ENCODE measurements at regions not wholly inside any gene's neighbourhood (a gene's known extent, or its start where the extent isn't known, plus 50 kb on each side); places are given as distances from the start of the nearest gene placed in this dataset.

- no peak for DNase-seq
Observed at GRCh38 chr10:83037653-83038052, 1101.7 kb upstream of the GHITM start.

GRCh38 chr10:83038631-83039030, 1100.7 kb upstream of the GHITM start:
- DNase-seq: no peak

- no peak for DNase-seq
Observed at GRCh38 chr10:83045731-83046130, 1093.6 kb upstream of the GHITM start.

- no peak for DNase-seq
Observed at GRCh38 chr10:83050815-83051214, 1088.5 kb upstream of the GHITM start.

GRCh38 chr10:83062871-83063270, 1076.4 kb upstream of the GHITM start:
- no peak for DNase-seq

GRCh38 chr10:83073472-83073871, 1065.8 kb upstream of the GHITM start:
- no peak for DNase-seq

GRCh38 chr10:83075016-83075814, 1064.1 kb upstream of the GHITM start:
- DNase-seq: no peak

GRCh38 chr10:83075815-83076355, 1063.4 kb upstream of the GHITM start:
- no peak for DNase-seq

- no peak for DNase-seq
Observed at GRCh38 chr10:83076443-83076842, 1062.9 kb upstream of the GHITM start.

- DNase-seq: no peak
Observed at GRCh38 chr10:83078160-83078559, 1061.1 kb upstream of the GHITM start.

GRCh38 chr10:83078645-83079044, 1060.7 kb upstream of the GHITM start:
- DNase-seq: no peak

- peak in 3 of 56 donors; percentile 2 to 15 (median 4) for DNase-seq
Observed at GRCh38 chr10:83083831-83084230, 1055.5 kb upstream of the GHITM start.

- DNase-seq: no peak
Observed at GRCh38 chr10:83089335-83089734, 1050.0 kb upstream of the GHITM start.

- no peak for DNase-seq
Observed at GRCh38 chr10:83104616-83105015, 1034.7 kb upstream of the GHITM start.

- DNase-seq: no peak
Observed at GRCh38 chr10:83108565-83109333, 1030.6 kb upstream of the GHITM start.

GRCh38 chr10:83119346-83119745, 1020.0 kb upstream of the GHITM start:
- DNase-seq: peak in 1 of 56 donors; percentile 4

- DNase-seq: no peak
Observed at GRCh38 chr10:83122336-83122735, 1017.0 kb upstream of the GHITM start.

- no peak for DNase-seq
Observed at GRCh38 chr10:83127942-83128575, 1011.2 kb upstream of the GHITM start.

GRCh38 chr10:83140811-83141210, 998.5 kb upstream of the GHITM start:
- no peak for DNase-seq

- no peak for DNase-seq
Observed at GRCh38 chr10:83142074-83142563, 997.2 kb upstream of the GHITM start.

GRCh38 chr10:83144461-83144860, 994.8 kb upstream of the GHITM start:
- DNase-seq: no peak

- DNase-seq: no peak
Observed at GRCh38 chr10:83153714-83154113, 985.6 kb upstream of the GHITM start.
